HG02642 (cell line): ENCODE measurements at regions not wholly inside any gene's neighbourhood (a gene's known extent, or its start where the extent isn't known, plus 50 kb on each side); places are given as distances from the start of the nearest gene placed in this dataset.
"Not testable (repeated sequence)": the region's sequence is repeated elsewhere in the genome, so short reads cannot be mapped to it uniquely, and the experiment has no call there.

Source experiments
- ATAC-seq: cut with Tn5 transposase; IDR thresholded peaks from one replicate; pipeline ENCODE4 v1.9.1; 2021; ENCODE audit warnings: mild to moderate bottlenecking; ENCODE audit not compliant: unreplicated experiment, poor library complexity

GRCh38 chr15:92705764-92706163 is 50.2 kb upstream of the FAM174B start:
- no peak for ATAC-seq

- ATAC-seq: no peak
Measured at GRCh38 chr15:92706201-92706600, 50.6 kb upstream of the FAM174B start.

GRCh38 chr15:92707880-92708551 is 52.4 kb upstream of the FAM174B start:
- no peak for ATAC-seq

- ATAC-seq: no peak
Measured at GRCh38 chr15:92708635-92709034, 53.1 kb upstream of the FAM174B start.

- no peak for ATAC-seq
Measured at GRCh38 chr15:92709110-92709790, 53.7 kb upstream of the FAM174B start.

- no peak for ATAC-seq
Measured at GRCh38 chr15:92711457-92711831, 55.9 kb upstream of the FAM174B start.

- peak; percentile 22 for ATAC-seq
Measured at GRCh38 chr15:92714077-92714476, 58.5 kb upstream of the FAM174B start.

- ATAC-seq: peak; percentile 70
Measured at GRCh38 chr15:92714477-92715401, 59.2 kb upstream of the FAM174B start.

- ATAC-seq: no peak
Measured at GRCh38 chr15:92715758-92716157, 60.2 kb upstream of the FAM174B start.

- ATAC-seq: no peak
Measured at GRCh38 chr15:92719021-92719420, 63.4 kb upstream of the FAM174B start.

GRCh38 chr15:92724144-92724543 is 68.6 kb upstream of the FAM174B start:
- ATAC-seq: no peak

GRCh38 chr15:92725171-92725570 is 69.6 kb upstream of the FAM174B start:
- ATAC-seq: no peak

- ATAC-seq: no peak
Measured at GRCh38 chr15:92728266-92728665, 72.7 kb upstream of the FAM174B start.

GRCh38 chr15:92733090-92733933 is 77.7 kb upstream of the FAM174B start:
- ATAC-seq: no peak

GRCh38 chr15:92733934-92734521 is 78.5 kb upstream of the FAM174B start:
- no peak for ATAC-seq

GRCh38 chr15:92739246-92739645 is 83.7 kb upstream of the FAM174B start:
- not testable (repeated sequence) for ATAC-seq

GRCh38 chr15:92745845-92746271 is 90.3 kb upstream of the FAM174B start:
- no peak for ATAC-seq

- ATAC-seq: no peak
Measured at GRCh38 chr15:92747047-92747446, 91.5 kb upstream of the FAM174B start.

- ATAC-seq: no peak
Measured at GRCh38 chr15:92749216-92749615, 93.6 kb upstream of the FAM174B start.

- ATAC-seq: no peak
Measured at GRCh38 chr15:92749946-92750345, 94.4 kb upstream of the FAM174B start.
